GM13977 (cell line): ENCODE measurements at regions not wholly inside any gene's neighbourhood (a gene's known extent, or its start where the extent isn't known, plus 50 kb on each side); places are given as distances from the start of the nearest gene placed in this dataset.

ENCODE experiments used
- DNase-seq: peaks from one replicate; pipeline ENCODE4 v3.0.0; 2012; ENCODE audit warnings: low spot score
- CTCF ChIP-seq: IDR thresholded peaks from 2 replicates; pipeline ENCODE4 v1.5.1; 2012; ENCODE audit warnings: mild to moderate bottlenecking, control low read depth; ENCODE audit not compliant: insufficient read depth; ENCODE audit errors: extremely low read depth, missing control alignments
- in situ Hi-C: fragments of 300-500 bp; cut with MboI; formaldehyde crosslinking; loops from one replicate; pipeline ENCODE4 v1.12.0; 2022; ENCODE audit warnings: low sequenced_read_pairs, low pct_unique_long_range_greater_than_20kb, mixed read lengths, inconsistent platforms; ENCODE audit not compliant: unreplicated experiment

GRCh38 chr3:150312018-150312657, 96.0 kb upstream of the TSC22D2 start:
- no peak for TF ChIP-seq CTCF
- no peak for DNase-seq
- in situ Hi-C loops = no loop called here

GRCh38 chr3:150311156-150311555, 96.9 kb upstream of the TSC22D2 start:
- no peak for DNase-seq
- in situ Hi-C loops = no loop called here
- no peak for TF ChIP-seq CTCF

GRCh38 chr3:150309557-150309956, 98.5 kb upstream of the TSC22D2 start:
- in situ Hi-C loops = no loop called here
- DNase-seq = no peak
- TF ChIP-seq CTCF = no peak

- DNase-seq = no peak
These were observed 98.9 kb upstream of the TSC22D2 start for GRCh38 chr3:150309257-150309542.

GRCh38 chr3:150308481-150309256, 99.4 kb upstream of the TSC22D2 start:
- no peak for TF ChIP-seq CTCF
- in situ Hi-C loops = no loop called here
- no peak for DNase-seq

More at GRCh38 chr3:150309257-150309542, 98.9 kb upstream of the TSC22D2 start:
- no peak for TF ChIP-seq CTCF
- in situ Hi-C loops = no loop called here

- in situ Hi-C loops = no loop called here
- TF ChIP-seq CTCF = no peak
- DNase-seq = no peak
These were observed 100.1 kb upstream of the TSC22D2 start for GRCh38 chr3:150308037-150308319.
